ENCODE measurements at regions not wholly inside any gene's neighbourhood (a gene's known extent, or its start where the extent isn't known, plus 50 kb on each side); places are given as distances from the start of the nearest gene placed in this dataset.

DNA sequence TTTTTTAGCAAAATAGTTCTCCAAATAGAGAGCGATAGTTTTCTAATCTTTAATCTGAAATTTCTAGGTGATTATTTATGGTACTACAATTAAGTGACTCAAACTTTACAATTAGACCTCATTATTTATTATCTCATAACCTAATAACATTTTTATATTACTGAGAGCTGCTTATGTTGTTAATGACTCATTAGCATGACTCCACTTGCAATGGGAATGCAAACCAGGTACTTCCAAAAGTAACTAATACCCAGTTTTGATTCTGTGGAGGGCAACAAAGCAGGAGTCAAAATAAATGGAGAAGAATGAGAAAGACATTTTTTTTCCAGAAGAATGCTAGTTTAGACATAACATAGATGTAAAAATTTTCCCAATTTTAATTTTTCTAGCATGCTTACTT is 466.0 kb downstream of the PLK2 start:
- Histone ChIP-seq H3K4me3 (ENCODE audit: low read depth in 2 of 2, low read length in 2 of 2) (no peak overlapping the region), H3K4me1 (ENCODE audit: control insufficient read depth, insufficient read depth, low read length) (peaks cover 3% of the 10 kb centered on the region), H3K27me3 (ENCODE audit: control insufficient read depth, insufficient read depth, low read length) (no peaks in the 10 kb centered on the region), H3K9me3 (ENCODE audit: control insufficient read depth, insufficient read depth, low read depth, low read length) (no peaks in the 10 kb centered on the region), H3K36me3 (ENCODE audit: control insufficient read depth, insufficient read depth, low read length) (no peaks in the 10 kb centered on the region), H3K27ac (ENCODE audit: low read length) (no peak overlapping the region)
- no peak for DNase-seq (ENCODE audit: low read depth, low spot score)
- ChIA-PET POLR2A (no interaction called here), CTCF (no interaction called here)
- BruUV-seq (replicated peaks) = no TSS peak
- in situ Hi-C loops (cut with HindIII; ENCODE audit: low pct_unique_long_range_greater_than_20kb, low sequenced_read_pairs) (no loop called here), intact Hi-C loops (cut with micrococcal nuclease; ENCODE audit: unreplicated experiment) (no loop called here)
- no peak for ATAC-seq
- TF ChIP-seq REST (IDR thresholded peaks at IDR 0.05; ENCODE audit: insufficient read depth in 1 of 2, low read depth in 2 of 2, low read length in 1 of 2) (no peak), POLR2AphosphoS5 (IDR thresholded peaks at IDR 0.05; ENCODE audit: low read depth, low read length) (no peak), SIN3A (IDR thresholded peaks at IDR 0.05; ENCODE audit: borderline replicate concordance, insufficient read depth, low read depth, low read length) (no peak), TCF7L2 (IDR thresholded peaks at IDR 0.05; ENCODE audit: low read depth, low read length) (no peak)
- TF ChIP-seq, protein P1, sequence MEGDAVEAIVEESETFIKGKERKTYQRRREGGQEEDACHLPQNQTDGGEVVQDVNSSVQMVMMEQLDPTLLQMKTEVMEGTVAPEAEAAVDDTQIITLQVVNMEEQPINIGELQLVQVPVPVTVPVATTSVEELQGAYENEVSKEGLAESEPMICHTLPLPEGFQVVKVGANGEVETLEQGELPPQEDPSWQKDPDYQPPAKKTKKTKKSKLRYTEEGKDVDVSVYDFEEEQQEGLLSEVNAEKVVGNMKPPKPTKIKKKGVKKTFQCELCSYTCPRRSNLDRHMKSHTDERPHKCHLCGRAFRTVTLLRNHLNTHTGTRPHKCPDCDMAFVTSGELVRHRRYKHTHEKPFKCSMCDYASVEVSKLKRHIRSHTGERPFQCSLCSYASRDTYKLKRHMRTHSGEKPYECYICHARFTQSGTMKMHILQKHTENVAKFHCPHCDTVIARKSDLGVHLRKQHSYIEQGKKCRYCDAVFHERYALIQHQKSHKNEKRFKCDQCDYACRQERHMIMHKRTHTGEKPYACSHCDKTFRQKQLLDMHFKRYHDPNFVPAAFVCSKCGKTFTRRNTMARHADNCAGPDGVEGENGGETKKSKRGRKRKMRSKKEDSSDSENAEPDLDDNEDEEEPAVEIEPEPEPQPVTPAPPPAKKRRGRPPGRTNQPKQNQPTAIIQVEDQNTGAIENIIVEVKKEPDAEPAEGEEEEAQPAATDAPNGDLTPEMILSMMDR (IDR thresholded peaks at IDR 0.05) = no peak

DNA sequence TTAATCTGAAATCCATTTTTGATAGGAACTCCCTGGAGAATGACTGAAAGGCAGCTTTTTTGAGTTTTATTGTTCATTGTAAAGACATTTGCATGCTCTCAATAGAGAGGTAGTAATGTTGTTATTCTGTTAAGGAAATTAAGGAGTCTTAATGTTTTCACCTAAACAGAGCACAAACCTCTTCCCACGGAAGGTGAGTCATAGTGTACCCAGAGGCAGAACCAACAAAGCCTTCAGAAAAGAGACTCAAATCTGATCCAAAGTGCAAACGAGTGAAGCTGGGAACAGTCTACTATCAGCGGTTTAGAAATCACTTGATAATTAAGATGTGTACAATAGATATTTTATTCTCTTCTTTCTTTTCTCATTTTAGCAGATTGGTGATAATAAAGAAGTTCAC is 470.5 kb downstream of the PLK2 start:
- intact Hi-C loops (cut with micrococcal nuclease; ENCODE audit: unreplicated experiment) = no loop called here
- H3K36me3 ChIP-seq (ENCODE audit: control insufficient read depth, insufficient read depth, low read length) = no peaks in the 10 kb centered on the region
- H3K27ac ChIP-seq (ENCODE audit: low read length) = peak overlapping the region; percentile 61; the same call in 1 of the 2 replicates
- TF ChIP-seq POLR2AphosphoS5 (IDR thresholded peaks at IDR 0.05; ENCODE audit: low read depth, low read length) = no peak
- TF ChIP-seq, protein P1 (IDR thresholded peaks at IDR 0.05) = no peak
- no peak for TF ChIP-seq SIN3A (IDR thresholded peaks at IDR 0.05; ENCODE audit: borderline replicate concordance, insufficient read depth, low read depth, low read length)
- TF ChIP-seq REST (IDR thresholded peaks at IDR 0.05; ENCODE audit: insufficient read depth in 1 of 2, low read depth in 2 of 2, low read length in 1 of 2) = no peak
- TF ChIP-seq TCF7L2 (IDR thresholded peaks at IDR 0.05; ENCODE audit: low read depth, low read length) = no peak
- no peak overlapping the region for H3K4me3 ChIP-seq (ENCODE audit: low read depth in 2 of 2, low read length in 2 of 2)
- H3K27me3 ChIP-seq (ENCODE audit: control insufficient read depth, insufficient read depth, low read length) = no peaks in the 10 kb centered on the region
- POLR2A ChIA-PET = no interaction called here
- BruUV-seq (replicated peaks) = no TSS peak
- DNase-seq (ENCODE audit: low read depth, low spot score) = no peak
- ATAC-seq = no peak
- CTCF ChIA-PET = no interaction called here
- in situ Hi-C loops (cut with HindIII; ENCODE audit: low pct_unique_long_range_greater_than_20kb, low sequenced_read_pairs) = no loop called here
- peaks cover 3% of the 10 kb centered on the region for H3K4me1 ChIP-seq (ENCODE audit: control insufficient read depth, insufficient read depth, low read length)
- no peaks in the 10 kb centered on the region for H3K9me3 ChIP-seq (ENCODE audit: control insufficient read depth, insufficient read depth, low read depth, low read length)

All from Panc1 (cell line).